ENCODE measurements at regions not wholly inside any gene's neighbourhood (a gene's known extent, or its start where the extent isn't known, plus 50 kb on each side); places are given as distances from the start of the nearest gene placed in this dataset.

- Mint-ChIP-seq H3K27ac (no peak overlapping the region), H3K9me3 (peaks cover 4% of the 10 kb centered on the region), H3K4me1 (ENCODE audit: low read depth) (no peaks in the 10 kb centered on the region), H3K27me3 (peaks cover 7% of the 10 kb centered on the region), H3K4me3 (no peak overlapping the region), H3K36me3 (no peaks in the 10 kb centered on the region)
- no peak for DNase-seq
- intact Hi-C loops (cut with micrococcal nuclease), result no loop called here
- ChIA-PET CTCF (interaction anchor here (1.5 kb wide), 1 partner anchor 29 kb away, joined by 6 read pairs; no protein-coding TSS in a partner anchor), POLR2A (no interaction called here)
These were observed 246.6 kb upstream of the NCKAP5 start for GRCh38 chr2:133814890-133815289.

GRCh38 chr2:133816037-133816436 is 247.8 kb upstream of the NCKAP5 start:
- Mint-ChIP-seq H3K9me3 (no peaks in the 10 kb centered on the region), H3K27me3 (peaks cover 9% of the 10 kb centered on the region), H3K4me1 (ENCODE audit: low read depth) (no peaks in the 10 kb centered on the region)

GRCh38 chr2:133817680-133818566 is 249.7 kb upstream of the NCKAP5 start:
- CTCF ChIA-PET, result no interaction called here

More at GRCh38 chr2:133816037-133816436, 247.8 kb upstream of the NCKAP5 start:
- Mint-ChIP-seq H3K36me3 (no peaks in the 10 kb centered on the region), H3K4me3 (no peak overlapping the region), H3K27ac (no peak overlapping the region)
- CTCF ChIA-PET, result no interaction called here
- POLR2A ChIA-PET, result no interaction called here
- intact Hi-C loops (cut with micrococcal nuclease), result no loop called here
- no peak for DNase-seq

GRCh38 chr2:133818661-133819060 is 250.4 kb upstream of the NCKAP5 start:
- Mint-ChIP-seq H3K4me1 (ENCODE audit: low read depth) (no peaks in the 10 kb centered on the region), H3K9me3 (no peaks in the 10 kb centered on the region), H3K27ac (no peak overlapping the region), H3K36me3 (no peaks in the 10 kb centered on the region), H3K27me3 (peaks cover 9% of the 10 kb centered on the region), H3K4me3 (no peak overlapping the region)
- CTCF ChIA-PET, result interaction anchor here (0.5 kb wide), 1 partner anchor 1406 kb away, joined by 3 read pairs; no protein-coding TSS in a partner anchor
- no peak for DNase-seq
- intact Hi-C loops (cut with micrococcal nuclease), result no loop called here
- POLR2A ChIA-PET, result no interaction called here

More at GRCh38 chr2:133817680-133818566, 249.7 kb upstream of the NCKAP5 start:
- no peak overlapping the region for H3K4me3 Mint-ChIP-seq
- POLR2A ChIA-PET, result no interaction called here
- no peaks in the 10 kb centered on the region for H3K36me3 Mint-ChIP-seq
- no peaks in the 10 kb centered on the region for H3K4me1 Mint-ChIP-seq (ENCODE audit: low read depth)
- peaks cover 9% of the 10 kb centered on the region for H3K27me3 Mint-ChIP-seq
- H3K27ac Mint-ChIP-seq, result no peak overlapping the region
- DNase-seq, result no peak
- H3K9me3 Mint-ChIP-seq, result no peaks in the 10 kb centered on the region
- intact Hi-C loops (cut with micrococcal nuclease), result no loop called here

GRCh38 chr2:133819906-133820305 is 251.6 kb upstream of the NCKAP5 start:
- Mint-ChIP-seq H3K36me3 (no peaks in the 10 kb centered on the region), H3K4me3 (no peak overlapping the region), H3K27ac (no peak overlapping the region), H3K9me3 (no peaks in the 10 kb centered on the region), H3K4me1 (ENCODE audit: low read depth) (no peaks in the 10 kb centered on the region), H3K27me3 (peaks cover 5% of the 10 kb centered on the region)
- intact Hi-C loops (cut with micrococcal nuclease), result no loop called here
- ChIA-PET POLR2A (no interaction called here), CTCF (no interaction called here)
- no peak for DNase-seq

GRCh38 chr2:133821107-133821760 is 253.0 kb upstream of the NCKAP5 start:
- Mint-ChIP-seq H3K9me3 (no peaks in the 10 kb centered on the region), H3K36me3 (no peaks in the 10 kb centered on the region), H3K4me1 (ENCODE audit: low read depth) (no peaks in the 10 kb centered on the region), H3K4me3 (no peak overlapping the region), H3K27ac (no peak overlapping the region), H3K27me3 (peaks cover 3% of the 10 kb centered on the region)
- no peak for DNase-seq
- ChIA-PET POLR2A (no interaction called here), CTCF (interaction anchor here (1.4 kb wide), 1 partner anchor 23 kb away, joined by 3 read pairs; no protein-coding TSS in a partner anchor)
- intact Hi-C loops (cut with micrococcal nuclease), result no loop called here

GRCh38 chr2:133822517-133823225 is 254.4 kb upstream of the NCKAP5 start:
- no peak for DNase-seq
- H3K9me3 Mint-ChIP-seq, result no peaks in the 10 kb centered on the region
- intact Hi-C loops (cut with micrococcal nuclease), result no loop called here
- no peaks in the 10 kb centered on the region for H3K4me1 Mint-ChIP-seq (ENCODE audit: low read depth)
- H3K27ac Mint-ChIP-seq, result no peak overlapping the region
- peaks cover 9% of the 10 kb centered on the region for H3K27me3 Mint-ChIP-seq
- CTCF ChIA-PET, result interaction anchor here (1.0 to 1.4 kb wide), 2 partner anchors 21 to 22 kb away, joined by 3 read pairs; no protein-coding TSS in a partner anchor
- POLR2A ChIA-PET, result no interaction called here
- no peaks in the 10 kb centered on the region for H3K36me3 Mint-ChIP-seq
- H3K4me3 Mint-ChIP-seq, result no peak overlapping the region

GRCh38 chr2:133823226-133823550 is 254.9 kb upstream of the NCKAP5 start:
- H3K4me3 Mint-ChIP-seq, result no peak overlapping the region
- POLR2A ChIA-PET, result no interaction called here
- intact Hi-C loops (cut with micrococcal nuclease), result no loop called here
- no peaks in the 10 kb centered on the region for H3K4me1 Mint-ChIP-seq (ENCODE audit: low read depth)
- H3K27me3 Mint-ChIP-seq, result peaks cover 9% of the 10 kb centered on the region
- no peak for DNase-seq
- CTCF ChIA-PET, result interaction anchor here (1.0 kb wide), 1 partner anchor 21 kb away, joined by 3 read pairs; no protein-coding TSS in a partner anchor
- H3K36me3 Mint-ChIP-seq, result no peaks in the 10 kb centered on the region
- no peak overlapping the region for H3K27ac Mint-ChIP-seq
- H3K9me3 Mint-ChIP-seq, result no peaks in the 10 kb centered on the region

- DNase-seq, result no peak
- no peak overlapping the region for H3K4me3 Mint-ChIP-seq
- no peaks in the 10 kb centered on the region for H3K4me1 Mint-ChIP-seq (ENCODE audit: low read depth)
- POLR2A ChIA-PET, result no interaction called here
- H3K36me3 Mint-ChIP-seq, result no peaks in the 10 kb centered on the region
- no peak overlapping the region for H3K27ac Mint-ChIP-seq
- H3K9me3 Mint-ChIP-seq, result no peaks in the 10 kb centered on the region
- CTCF ChIA-PET, result no interaction called here
- intact Hi-C loops (cut with micrococcal nuclease), result no loop called here
- peaks cover 8% of the 10 kb centered on the region for H3K27me3 Mint-ChIP-seq
These were observed 256.6 kb upstream of the NCKAP5 start for GRCh38 chr2:133824869-133825268.

- Mint-ChIP-seq H3K27ac (no peak overlapping the region), H3K36me3 (no peaks in the 10 kb centered on the region), H3K4me1 (ENCODE audit: low read depth) (no peaks in the 10 kb centered on the region), H3K27me3 (peaks cover 6% of the 10 kb centered on the region), H3K9me3 (no peaks in the 10 kb centered on the region), H3K4me3 (no peak overlapping the region)
- intact Hi-C loops (cut with micrococcal nuclease), result no loop called here
- ChIA-PET POLR2A (no interaction called here), CTCF (no interaction called here)
- no peak for DNase-seq
These were observed 257.5 kb upstream of the NCKAP5 start for GRCh38 chr2:133825778-133826177.

GRCh38 chr2:133828913-133829312 is 260.6 kb upstream of the NCKAP5 start:
- no peaks in the 10 kb centered on the region for H3K9me3 Mint-ChIP-seq
- no peak overlapping the region for H3K4me3 Mint-ChIP-seq
- H3K36me3 Mint-ChIP-seq, result no peaks in the 10 kb centered on the region
- intact Hi-C loops (cut with micrococcal nuclease), result no loop called here
- H3K27me3 Mint-ChIP-seq, result peaks cover 8% of the 10 kb centered on the region
- H3K27ac Mint-ChIP-seq, result no peak overlapping the region
- DNase-seq, result no peak
- H3K4me1 Mint-ChIP-seq (ENCODE audit: low read depth), result no peaks in the 10 kb centered on the region
- POLR2A ChIA-PET, result no interaction called here
- CTCF ChIA-PET, result interaction anchor here (1.2 kb wide), 1 partner anchor 15 kb away, joined by 4 read pairs; no protein-coding TSS in a partner anchor

GRCh38 chr2:133829450-133830020 is 261.3 kb upstream of the NCKAP5 start:
- H3K36me3 Mint-ChIP-seq, result no peaks in the 10 kb centered on the region

More at GRCh38 chr2:133829450-133830020, 261.3 kb upstream of the NCKAP5 start:
- Mint-ChIP-seq H3K27ac (no peak overlapping the region), H3K4me1 (ENCODE audit: low read depth) (no peaks in the 10 kb centered on the region), H3K9me3 (no peaks in the 10 kb centered on the region), H3K4me3 (no peak overlapping the region), H3K27me3 (peaks cover 8% of the 10 kb centered on the region)
- ChIA-PET CTCF (interaction anchor here (0.9 kb wide), 1 partner anchor 15 kb away, joined by 3 read pairs; no protein-coding TSS in a partner anchor), POLR2A (no interaction called here)
- intact Hi-C loops (cut with micrococcal nuclease), result no loop called here
- DNase-seq, result no peak
